ENCODE measurements at regions not wholly inside any gene's neighbourhood (a gene's known extent, or its start where the extent isn't known, plus 50 kb on each side); places are given as distances from the start of the nearest gene placed in this dataset.

DNA sequence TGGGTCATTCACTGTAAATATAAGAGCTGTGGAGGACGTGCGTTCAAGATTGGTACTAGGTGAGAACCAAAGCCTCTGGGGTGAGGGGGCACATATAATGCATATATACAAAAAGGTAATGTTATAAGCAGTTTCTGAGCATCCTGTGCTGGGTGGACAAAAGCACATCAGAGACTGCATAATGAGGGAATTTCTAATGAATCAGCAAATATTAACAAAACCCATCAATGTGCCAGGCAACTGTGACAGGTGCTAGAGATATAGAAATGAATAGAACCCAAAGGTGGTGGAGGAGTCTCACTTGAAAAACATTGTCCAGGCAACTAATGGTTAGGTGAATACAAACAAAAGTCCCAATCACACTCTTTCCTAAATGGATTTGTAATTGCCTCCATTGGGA is 74.7 kb downstream of the GPR65 start:
- no peak for ATAC-seq
- no peaks in the 10 kb centered on the region for H3K9me3 ChIP-seq
- no peaks in the 10 kb centered on the region for H3K36me3 ChIP-seq
- H3K4me1 ChIP-seq = peaks cover 0 to 6% (median 0%) of the 10 kb centered on the region in 12 donors
- no peak for DNase-seq
- H3K27me3 ChIP-seq = peaks cover 0 to 4% (median 0%) of the 10 kb centered on the region in 9 donors
- intact Hi-C loops (cut with DNase I) = no loop called here
- no peak overlapping the region for H3K4me3 ChIP-seq
- H3K27ac ChIP-seq = no peak overlapping the region
- WGBS, 4 donors = 35 to 92% (median 89%) methylated on average over 2 of the region's 2 CpGs
- TF ChIP-seq, protein P1, sequence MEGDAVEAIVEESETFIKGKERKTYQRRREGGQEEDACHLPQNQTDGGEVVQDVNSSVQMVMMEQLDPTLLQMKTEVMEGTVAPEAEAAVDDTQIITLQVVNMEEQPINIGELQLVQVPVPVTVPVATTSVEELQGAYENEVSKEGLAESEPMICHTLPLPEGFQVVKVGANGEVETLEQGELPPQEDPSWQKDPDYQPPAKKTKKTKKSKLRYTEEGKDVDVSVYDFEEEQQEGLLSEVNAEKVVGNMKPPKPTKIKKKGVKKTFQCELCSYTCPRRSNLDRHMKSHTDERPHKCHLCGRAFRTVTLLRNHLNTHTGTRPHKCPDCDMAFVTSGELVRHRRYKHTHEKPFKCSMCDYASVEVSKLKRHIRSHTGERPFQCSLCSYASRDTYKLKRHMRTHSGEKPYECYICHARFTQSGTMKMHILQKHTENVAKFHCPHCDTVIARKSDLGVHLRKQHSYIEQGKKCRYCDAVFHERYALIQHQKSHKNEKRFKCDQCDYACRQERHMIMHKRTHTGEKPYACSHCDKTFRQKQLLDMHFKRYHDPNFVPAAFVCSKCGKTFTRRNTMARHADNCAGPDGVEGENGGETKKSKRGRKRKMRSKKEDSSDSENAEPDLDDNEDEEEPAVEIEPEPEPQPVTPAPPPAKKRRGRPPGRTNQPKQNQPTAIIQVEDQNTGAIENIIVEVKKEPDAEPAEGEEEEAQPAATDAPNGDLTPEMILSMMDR (IDR thresholded peaks at IDR 0.05) = no peak
- TF ChIP-seq POLR2A (IDR thresholded peaks at IDR 0.05) = no peak

DNA sequence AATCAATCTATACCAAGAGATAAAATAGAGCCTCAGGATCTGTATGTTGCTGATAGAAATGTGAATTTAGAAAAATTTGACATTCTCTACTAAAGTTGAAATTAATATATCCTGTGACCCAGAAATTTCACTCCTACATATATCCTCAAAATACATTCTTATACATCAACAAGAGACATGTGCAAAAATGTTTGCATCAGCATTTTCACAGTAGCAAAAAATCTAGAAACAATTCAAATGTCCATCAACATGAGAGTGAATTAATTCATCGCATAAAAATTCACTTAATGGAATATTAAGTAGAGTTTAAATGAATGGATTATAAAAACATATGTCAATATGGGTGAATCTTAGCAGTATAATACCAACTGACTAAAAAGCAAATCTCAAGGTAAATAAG is 80.8 kb downstream of the GPR65 start:
- peaks cover 0 to 5% (median 0%) of the 10 kb centered on the region in 9 donors for H3K27me3 ChIP-seq
- no peak overlapping the region for H3K4me3 ChIP-seq
- H3K36me3 ChIP-seq = no peaks in the 10 kb centered on the region
- DNase-seq (no peak), ATAC-seq (no peak)
- intact Hi-C loops (cut with DNase I) = no loop called here
- no peaks in the 10 kb centered on the region for H3K9me3 ChIP-seq
- H3K4me1 ChIP-seq = no peaks in the 10 kb centered on the region
- TF ChIP-seq POLR2A (IDR thresholded peaks at IDR 0.05) = no peak
- TF ChIP-seq, protein P1 (IDR thresholded peaks at IDR 0.05) = no peak
- WGBS, 4 donors = 87 to 95% (median 94%) methylated on average over 1 of the region's 1 CpG
- H3K27ac ChIP-seq = no peak overlapping the region

DNA sequence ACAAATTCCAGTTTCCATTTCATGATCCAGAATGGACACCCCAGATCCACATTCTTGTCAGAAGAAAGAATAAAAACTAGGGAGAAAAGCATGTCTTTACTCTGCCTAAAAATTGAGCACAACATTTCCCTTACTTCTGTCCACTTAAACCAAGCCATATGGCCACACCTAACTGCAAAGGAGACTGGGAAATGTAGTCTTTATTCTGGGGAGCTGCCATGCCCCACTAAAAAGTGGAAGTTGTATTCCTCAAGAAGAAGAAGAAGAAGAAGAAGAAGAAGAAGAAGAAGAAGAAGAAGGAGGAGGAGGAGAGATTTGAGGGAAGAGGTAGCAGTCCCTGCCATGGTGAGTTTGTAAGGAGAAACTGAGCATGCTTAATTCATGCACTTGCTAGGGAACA is 84.5 kb downstream of the GPR65 start:
- Histone ChIP-seq H3K4me1 (no peaks in the 10 kb centered on the region), H3K27ac (no peak overlapping the region), H3K36me3 (no peaks in the 10 kb centered on the region), H3K9me3 (no peaks in the 10 kb centered on the region), H3K4me3 (no peak overlapping the region), H3K27me3 (peaks cover 0 to 5% (median 0%) of the 10 kb centered on the region in 9 donors)
- intact Hi-C loops (cut with DNase I) = no loop called here
- no peak for TF ChIP-seq POLR2A (IDR thresholded peaks at IDR 0.05)
- TF ChIP-seq, protein P1 (IDR thresholded peaks at IDR 0.05) = no peak
- DNase-seq = no peak
- ATAC-seq = no peak

DNA sequence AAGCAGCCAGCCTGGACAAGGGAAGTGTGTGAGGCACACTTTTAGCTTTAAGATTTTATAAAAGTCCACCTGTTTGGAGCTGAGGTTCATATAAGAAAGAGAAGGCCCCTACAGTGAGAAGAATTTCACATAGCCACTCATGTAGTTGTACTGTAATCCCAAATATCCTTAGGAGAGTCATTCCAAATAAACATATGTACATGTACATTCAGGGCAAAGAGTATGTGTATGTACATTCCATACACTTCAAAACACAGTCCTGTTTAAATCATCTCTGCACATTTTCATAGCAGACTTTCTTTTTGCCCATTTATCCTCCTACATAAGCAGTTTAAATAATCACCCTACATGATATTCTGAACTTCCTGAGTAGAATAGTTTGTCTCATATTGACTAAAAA is 87.6 kb downstream of the GPR65 start:
- intact Hi-C loops (cut with DNase I) = no loop called here
- Histone ChIP-seq H3K4me1 (no peaks in the 10 kb centered on the region), H3K36me3 (no peaks in the 10 kb centered on the region), H3K27ac (no peak overlapping the region), H3K4me3 (no peak overlapping the region), H3K9me3 (no peaks in the 10 kb centered on the region), H3K27me3 (no peaks in the 10 kb centered on the region)
- TF ChIP-seq, protein P1 (IDR thresholded peaks at IDR 0.05) = no peak
- TF ChIP-seq POLR2A (IDR thresholded peaks at IDR 0.05) = no peak
- no peak for ATAC-seq
- DNase-seq = no peak

Measured in heart left ventricle (tissue), 16 donors.